ENCODE measurements at regions not wholly inside any gene's neighbourhood (a gene's known extent, or its start where the extent isn't known, plus 50 kb on each side); places are given as distances from the start of the nearest gene placed in this dataset.
"Not testable (repeated sequence)": the region's sequence is repeated elsewhere in the genome, so short reads cannot be mapped to it uniquely, and the experiment has no call there.

DNA sequence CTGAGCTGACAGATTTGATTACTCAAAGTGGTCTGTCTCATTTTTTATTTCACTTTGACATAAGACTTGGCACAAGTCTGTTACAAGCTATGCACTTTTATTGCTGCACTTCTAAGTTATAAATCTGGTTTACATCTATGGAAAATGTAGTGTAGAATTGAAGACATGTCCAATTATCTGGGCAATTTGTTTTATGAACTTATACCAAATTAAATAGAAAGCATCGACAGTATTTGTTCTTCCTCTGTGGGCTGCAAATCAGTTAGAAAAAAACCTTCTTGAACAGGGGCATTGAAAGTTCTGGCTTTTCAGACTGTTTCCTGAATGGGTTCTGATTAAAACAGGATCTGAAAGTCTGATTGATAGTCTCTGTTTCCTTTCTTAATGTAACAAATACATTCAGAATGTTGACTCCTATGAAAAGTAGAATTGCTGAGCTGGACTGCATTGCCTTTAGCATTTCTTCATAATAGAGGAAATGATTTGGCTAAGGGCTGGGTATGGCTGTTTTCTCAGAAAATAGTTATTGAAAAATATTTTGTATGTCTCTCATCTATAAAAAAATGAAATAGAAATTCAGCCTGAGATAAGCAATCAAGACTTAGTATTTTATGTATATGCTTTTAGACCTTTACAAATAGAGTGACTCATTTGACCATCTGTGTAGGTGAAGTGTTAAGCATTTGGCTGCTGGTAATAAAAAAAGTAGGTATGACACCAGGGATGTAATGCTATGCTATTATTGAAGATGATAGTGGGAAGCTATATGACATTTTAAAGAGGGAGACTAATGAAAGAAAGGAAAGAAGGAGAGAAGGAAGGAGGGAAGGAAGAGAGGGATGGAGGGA, 210.9 kb upstream of the SPRY2 start:
- no peak for DNase-seq (ENCODE audit: low read depth, low spot score)
- in situ Hi-C loops (cut with HindIII; ENCODE audit: low pct_unique_long_range_greater_than_20kb, low sequenced_read_pairs), result no loop called here

DNA sequence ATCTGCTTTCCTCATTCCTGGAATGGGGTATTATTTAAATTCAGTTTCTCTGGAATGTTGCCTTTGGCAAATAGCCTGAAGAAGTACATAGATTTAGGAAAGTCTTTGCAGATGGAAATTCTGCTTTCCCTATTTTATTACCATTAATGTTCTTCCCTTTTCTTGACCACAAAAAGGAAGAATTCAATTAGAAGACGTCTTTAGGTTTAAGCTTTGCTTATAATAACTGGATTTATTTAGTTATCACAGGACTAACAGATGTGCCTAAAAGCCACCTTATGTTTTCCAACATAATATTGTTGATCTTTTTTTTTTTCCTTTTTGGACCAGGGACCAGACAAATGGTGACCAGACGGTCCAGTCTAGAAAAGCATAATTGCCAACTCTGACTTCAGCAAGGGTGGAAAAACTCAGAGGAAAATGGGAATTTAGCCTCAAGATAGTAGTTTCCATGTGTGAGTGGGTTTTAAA, 210.1 kb upstream of the SPRY2 start:
- no peak for DNase-seq (ENCODE audit: low read depth, low spot score)
- in situ Hi-C loops (cut with HindIII; ENCODE audit: low pct_unique_long_range_greater_than_20kb, low sequenced_read_pairs), result no loop called here

DNA sequence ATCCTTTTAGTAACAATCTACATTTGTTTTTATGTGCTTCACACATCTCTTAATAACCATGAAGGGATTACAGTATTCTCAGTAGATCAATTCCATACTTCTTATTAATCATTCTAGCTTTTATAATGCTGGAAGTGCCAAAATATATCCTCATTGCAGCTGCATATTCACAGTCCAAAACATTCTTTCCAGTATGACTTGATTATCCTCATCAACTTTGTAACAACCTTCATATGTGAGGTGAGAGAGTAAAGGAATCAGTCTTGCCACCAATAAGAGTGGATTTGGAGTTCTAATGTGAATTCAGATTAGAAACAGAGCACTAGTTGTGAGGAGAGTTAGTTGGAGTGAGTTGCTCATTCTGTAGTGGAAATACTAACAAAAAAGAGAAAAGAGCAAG, 208.0 kb upstream of the SPRY2 start:
- in situ Hi-C loops (cut with HindIII; ENCODE audit: low pct_unique_long_range_greater_than_20kb, low sequenced_read_pairs), result no loop called here
- no peak for DNase-seq (ENCODE audit: low read depth, low spot score)

DNA sequence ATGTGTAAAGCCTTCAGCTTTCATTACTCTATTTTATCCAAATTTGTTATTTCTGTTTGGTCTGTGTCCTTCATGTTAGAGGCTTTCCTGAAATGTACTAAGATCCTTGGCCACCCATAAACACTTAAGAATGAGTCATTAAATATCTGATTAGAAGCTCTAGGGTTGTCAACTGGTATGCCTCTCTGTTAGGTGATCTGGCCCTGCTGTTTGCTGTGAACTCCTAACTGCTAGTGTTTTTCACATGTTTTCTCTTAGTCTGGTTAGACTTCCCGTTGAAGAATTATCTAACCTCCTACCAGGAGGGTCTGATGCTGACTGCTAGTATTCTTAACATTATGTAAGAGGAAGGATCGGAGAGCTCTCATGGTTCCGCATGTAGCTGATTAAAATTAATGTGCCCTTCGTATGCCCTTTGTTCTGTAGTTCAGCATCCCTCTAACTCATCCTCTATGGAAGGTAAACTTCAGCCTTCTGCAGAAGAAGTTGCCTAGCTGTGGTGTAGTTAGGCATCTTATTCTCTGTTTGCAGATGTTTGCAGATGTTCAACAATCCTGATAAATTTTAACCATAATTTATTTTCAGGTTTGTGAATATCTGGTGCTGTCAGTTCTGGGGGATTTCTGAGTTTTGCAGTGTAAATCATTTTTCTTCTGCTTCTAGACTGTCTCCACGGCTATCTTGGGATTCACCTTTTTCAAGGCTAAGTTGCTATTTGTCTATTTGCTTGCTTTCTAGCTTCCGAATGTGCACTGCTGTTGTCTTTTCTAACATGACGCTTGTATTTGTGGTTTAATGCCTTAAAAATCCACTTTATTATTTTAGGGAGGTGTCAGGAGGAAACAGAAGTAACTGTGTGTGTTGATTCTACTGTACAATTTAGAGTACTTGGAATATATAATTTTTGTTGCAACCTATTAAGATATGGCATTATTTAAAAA, 207.2 kb upstream of the SPRY2 start:
- no peak for DNase-seq (ENCODE audit: low read depth, low spot score)
- in situ Hi-C loops (cut with HindIII; ENCODE audit: low pct_unique_long_range_greater_than_20kb, low sequenced_read_pairs), result no loop called here

DNA sequence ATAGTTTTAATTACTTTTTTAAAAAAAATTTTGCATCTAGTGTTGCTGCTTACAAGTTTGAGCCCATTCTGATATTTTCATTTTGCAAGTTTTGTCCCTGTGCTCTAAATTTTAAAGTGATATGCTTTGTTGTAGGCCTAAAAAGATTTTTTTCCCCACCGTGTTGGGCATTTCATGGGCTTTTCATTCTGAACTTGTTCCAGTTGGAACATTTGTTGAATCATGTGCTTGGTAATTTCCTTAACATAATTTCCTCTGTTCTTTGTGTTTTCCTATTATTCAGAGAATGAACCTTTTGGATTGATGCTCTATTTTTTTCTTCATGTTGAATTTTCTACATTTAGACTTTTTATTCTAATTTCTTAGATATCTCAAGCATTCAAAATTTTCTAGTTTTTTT, 206.4 kb upstream of the SPRY2 start:
- in situ Hi-C loops (cut with HindIII; ENCODE audit: low pct_unique_long_range_greater_than_20kb, low sequenced_read_pairs), result no loop called here

DNA sequence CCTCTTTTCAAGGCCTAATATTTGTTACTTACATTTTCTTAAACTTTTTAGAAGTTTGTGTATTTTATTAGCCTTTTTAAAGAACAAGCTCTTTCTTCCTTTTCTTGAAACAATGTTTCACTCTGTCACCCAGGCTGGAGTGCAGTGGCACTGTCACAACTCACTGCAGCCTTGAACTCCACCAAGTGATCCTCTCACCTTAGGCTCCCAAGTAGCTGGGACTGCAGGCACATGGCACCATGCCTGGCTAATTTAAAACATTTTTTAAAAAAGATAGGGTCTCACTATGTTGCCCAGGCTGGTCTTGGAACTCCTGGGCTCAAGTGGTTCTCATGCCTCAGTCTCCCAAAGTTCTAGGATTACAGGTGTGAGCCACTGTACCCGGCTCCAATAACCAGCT, 192.2 kb upstream of the SPRY2 start:
- in situ Hi-C loops (cut with HindIII; ENCODE audit: low pct_unique_long_range_greater_than_20kb, low sequenced_read_pairs), result no loop called here
- DNase-seq (ENCODE audit: low read depth, low spot score), result no peak

More for the DNA sequence above, 206.4 kb upstream of the SPRY2 start:
- DNase-seq (ENCODE audit: low read depth, low spot score), result no peak

DNA sequence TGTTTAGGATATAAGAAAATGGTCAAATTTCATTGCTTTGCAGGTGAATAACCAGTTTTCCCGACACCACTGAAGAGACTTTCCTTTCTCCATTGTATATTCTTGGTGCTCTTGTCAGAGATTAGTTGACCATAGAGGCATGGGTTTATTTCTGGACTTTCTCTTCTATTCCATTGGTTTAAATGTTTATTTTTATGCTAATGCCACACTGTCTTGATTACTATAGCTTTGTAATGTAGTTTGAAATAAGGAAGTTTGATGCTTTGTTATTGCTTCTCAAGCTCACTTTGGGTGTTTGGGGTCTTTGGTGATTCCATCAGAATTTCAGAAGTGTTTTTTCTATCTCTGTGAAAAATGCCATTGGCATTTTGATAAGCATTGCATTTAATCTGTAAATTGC, 190.0 kb upstream of the SPRY2 start:
- DNase-seq (ENCODE audit: low read depth, low spot score), result no peak
- in situ Hi-C loops (cut with HindIII; ENCODE audit: low pct_unique_long_range_greater_than_20kb, low sequenced_read_pairs), result no loop called here

DNA sequence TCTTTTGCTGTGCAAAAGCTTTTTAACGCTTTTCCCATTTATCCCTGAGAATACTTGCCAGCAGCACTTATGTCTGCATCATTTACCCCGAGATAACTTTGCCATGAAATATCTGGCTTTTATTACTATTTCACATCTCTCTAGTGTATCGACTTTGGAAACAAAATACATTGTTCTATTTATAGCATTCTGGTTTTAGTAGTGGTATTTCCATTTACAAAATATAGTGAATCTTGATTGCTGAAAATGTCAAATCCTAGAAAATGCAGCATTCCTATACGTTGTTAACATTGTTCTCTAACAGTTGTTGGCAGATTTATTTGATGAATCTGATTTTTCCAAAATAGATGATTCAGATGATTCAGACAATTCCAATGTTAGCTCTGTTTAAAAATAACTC, 189.3 kb upstream of the SPRY2 start:
- in situ Hi-C loops (cut with HindIII; ENCODE audit: low pct_unique_long_range_greater_than_20kb, low sequenced_read_pairs), result no loop called here

DNA sequence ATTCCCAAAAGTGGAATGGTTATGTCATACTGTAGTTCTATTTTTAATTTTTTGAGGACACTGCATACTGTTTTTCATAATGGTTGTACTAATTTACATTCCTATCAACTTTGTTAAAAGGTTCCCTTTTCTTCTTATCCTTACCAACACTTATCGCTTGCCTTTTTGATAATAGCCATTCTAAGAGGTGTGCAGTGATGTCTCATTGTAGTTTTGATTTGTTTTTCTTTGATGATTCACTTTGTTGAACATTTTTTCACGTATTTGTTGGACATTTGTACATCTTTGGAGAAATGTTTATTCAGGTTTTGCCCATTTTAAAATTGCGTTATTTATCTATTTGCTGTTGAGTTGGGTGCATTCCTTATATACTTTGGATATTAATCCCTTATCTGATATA, 188.8 kb upstream of the SPRY2 start:
- no peak for DNase-seq (ENCODE audit: low read depth, low spot score)
- in situ Hi-C loops (cut with HindIII; ENCODE audit: low pct_unique_long_range_greater_than_20kb, low sequenced_read_pairs), result no loop called here

More for the DNA sequence above, 189.3 kb upstream of the SPRY2 start:
- DNase-seq (ENCODE audit: low read depth, low spot score), result no peak

DNA sequence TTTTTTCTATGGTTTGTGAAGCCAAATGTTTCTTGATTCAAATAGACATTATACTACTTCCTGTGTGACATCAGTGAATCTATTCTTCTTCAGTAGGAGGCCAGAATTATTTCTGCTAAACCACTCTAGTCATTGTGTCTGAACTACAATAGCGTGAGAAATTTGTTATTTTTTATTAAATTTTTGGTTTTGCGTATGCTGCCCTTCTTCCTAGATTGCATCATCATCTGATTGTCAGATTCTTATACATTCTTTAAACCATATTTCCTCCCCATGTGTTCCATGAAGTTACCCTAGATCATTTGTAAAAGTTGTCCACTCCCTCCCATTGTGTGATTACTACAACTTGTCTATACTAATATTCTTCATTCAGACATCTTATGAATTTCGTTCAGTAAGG, 187.8 kb upstream of the SPRY2 start:
- no peak for DNase-seq (ENCODE audit: low read depth, low spot score)
- in situ Hi-C loops (cut with HindIII; ENCODE audit: low pct_unique_long_range_greater_than_20kb, low sequenced_read_pairs), result no loop called here

DNA sequence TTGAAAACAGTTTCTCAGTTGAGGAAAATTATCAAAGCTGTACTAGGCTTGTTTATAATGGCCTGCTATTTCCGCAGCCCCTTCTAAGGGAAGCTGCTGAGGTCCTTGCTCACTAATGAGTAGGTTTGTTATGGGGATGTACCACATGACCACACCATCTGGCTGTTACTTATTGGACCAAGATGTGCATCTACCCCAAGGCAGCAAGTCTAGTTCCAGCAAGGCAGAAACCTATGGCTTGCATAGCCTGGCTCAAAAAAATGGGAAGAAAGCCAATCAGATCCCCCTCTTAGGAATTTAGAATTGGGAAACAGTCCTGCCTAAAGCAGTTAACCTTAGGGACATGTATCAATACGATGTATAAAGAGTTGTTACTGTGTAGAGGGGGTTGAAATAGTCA, 186.5 kb upstream of the SPRY2 start:
- DNase-seq (ENCODE audit: low read depth, low spot score), result no peak
- in situ Hi-C loops (cut with HindIII; ENCODE audit: low pct_unique_long_range_greater_than_20kb, low sequenced_read_pairs), result no loop called here

DNA sequence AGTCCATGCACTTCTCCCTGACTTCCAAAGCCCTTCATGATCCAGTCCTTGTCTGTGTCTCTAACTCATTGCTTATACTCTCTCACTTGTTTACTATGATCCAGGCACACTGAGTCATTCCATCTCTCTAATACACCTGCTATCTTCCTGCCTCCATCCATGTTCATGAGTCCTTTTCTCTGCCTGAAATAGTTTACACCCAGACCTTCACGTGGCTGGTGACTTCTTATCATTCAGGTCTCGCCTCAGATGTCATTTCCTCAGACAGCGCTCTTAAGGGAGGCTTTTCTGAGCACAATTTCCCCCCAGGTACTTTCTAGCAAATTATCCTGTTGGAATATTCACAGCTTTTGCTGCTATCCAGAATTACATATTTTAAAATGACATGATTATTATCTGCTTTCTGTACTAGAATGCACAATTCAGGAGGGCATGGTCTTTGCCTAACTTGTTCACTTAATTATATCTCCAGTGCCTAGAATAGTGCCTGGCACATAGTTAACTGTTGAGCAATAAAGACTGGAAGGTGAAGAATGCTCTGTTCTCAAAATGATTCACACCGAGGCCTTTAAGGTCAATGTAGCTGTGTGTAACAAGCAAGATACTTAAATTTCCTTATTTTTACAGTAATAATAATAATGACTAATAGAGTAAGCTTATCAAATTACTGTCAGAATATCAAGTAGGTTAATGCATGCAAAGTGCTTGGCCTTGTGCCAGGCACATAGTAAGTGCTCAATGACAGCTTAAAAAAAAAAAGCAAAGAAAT, 183.7 kb upstream of the SPRY2 start:
- in situ Hi-C loops (cut with HindIII; ENCODE audit: low pct_unique_long_range_greater_than_20kb, low sequenced_read_pairs), result no loop called here
- DNase-seq (ENCODE audit: low read depth, low spot score), result no peak

DNA sequence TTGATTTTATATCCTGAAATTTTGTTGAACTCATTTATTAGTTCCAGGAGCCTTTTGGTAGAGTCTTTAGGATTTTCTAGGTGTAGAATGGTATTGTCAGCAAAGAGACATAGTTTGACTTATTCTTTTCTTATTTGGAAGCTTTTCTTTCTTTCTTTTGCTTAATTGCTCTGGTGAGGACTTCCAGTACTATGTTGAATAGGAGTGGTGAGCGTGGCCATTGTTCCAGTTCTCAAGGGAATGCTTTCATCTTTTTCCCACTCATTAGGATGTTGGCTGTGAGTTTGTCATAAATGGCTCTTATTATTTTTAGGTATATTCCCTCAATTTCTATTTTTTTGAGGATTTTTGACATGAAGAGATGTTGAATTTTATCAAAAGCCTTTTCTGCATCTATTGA, 182.2 kb upstream of the SPRY2 start:
- DNase-seq (ENCODE audit: low read depth, low spot score), result no peak
- in situ Hi-C loops (cut with HindIII; ENCODE audit: low pct_unique_long_range_greater_than_20kb, low sequenced_read_pairs), result no loop called here

DNA sequence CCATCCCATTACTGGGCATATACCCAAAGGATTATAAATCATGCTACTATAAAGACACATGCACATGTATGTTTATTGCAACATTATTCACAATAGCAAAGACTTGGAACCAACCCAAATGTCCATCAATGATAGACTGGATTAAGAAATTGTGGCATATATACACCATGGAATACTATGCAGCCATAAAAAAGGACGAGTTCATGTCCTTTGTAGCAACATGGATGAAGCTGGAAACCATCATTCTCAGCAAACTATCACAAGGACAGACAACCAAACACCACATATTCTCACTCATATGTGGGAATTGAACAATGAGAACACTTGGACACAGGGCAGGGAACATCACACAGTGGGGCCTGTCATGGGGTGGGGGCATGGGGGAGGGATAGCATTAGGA, 181.5 kb upstream of the SPRY2 start:
- in situ Hi-C loops (cut with HindIII; ENCODE audit: low pct_unique_long_range_greater_than_20kb, low sequenced_read_pairs); DNase-seq (ENCODE audit: low read depth, low spot score): not testable (repeated sequence)

DNA sequence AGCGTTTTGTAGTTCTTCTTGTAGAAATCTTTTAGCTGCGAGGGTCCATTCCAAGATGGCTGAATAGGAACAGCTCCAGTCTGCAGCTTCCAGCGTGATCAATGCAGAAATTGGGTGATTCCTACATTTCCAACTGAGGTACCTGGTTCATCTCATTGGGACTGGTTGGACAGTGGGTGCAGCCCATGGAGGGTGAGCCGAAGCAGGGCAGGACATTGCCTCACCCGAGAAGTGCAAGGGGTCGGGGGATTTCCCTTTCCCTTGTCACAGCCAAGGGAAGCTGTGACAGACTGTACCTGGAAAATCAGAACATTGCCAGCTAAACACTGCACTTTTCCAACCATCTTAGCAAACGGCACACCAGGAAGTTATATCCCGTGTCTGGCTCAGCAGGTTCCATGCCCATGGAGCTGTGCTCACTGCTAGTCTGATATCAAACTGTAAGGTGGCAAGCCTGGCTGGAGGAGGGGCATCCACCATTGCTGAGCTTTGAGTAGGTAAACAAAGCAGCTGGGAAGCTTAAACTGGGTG, 176.0 kb upstream of the SPRY2 start:
- in situ Hi-C loops (cut with HindIII; ENCODE audit: low pct_unique_long_range_greater_than_20kb, low sequenced_read_pairs), result no loop called here
- no peak for DNase-seq (ENCODE audit: low read depth, low spot score)

DNA sequence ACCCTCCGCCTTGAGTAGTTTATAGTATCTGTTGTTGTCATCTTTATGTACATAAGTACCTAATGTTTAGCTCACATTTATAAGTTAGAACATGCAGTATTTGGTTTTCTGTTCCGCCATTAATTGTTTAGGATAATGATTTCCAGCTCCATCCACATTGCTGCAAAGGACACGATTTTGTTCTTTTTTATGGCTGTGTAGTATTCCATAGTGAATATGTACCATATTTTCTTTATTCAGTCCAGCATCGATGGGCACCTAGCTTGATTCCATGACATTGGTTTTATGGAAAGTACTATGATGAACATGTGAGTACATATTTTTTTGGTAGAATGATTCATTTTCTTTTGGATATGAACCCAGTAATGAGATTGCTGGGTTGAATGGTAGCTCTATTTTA, 174.4 kb upstream of the SPRY2 start:
- in situ Hi-C loops (cut with HindIII; ENCODE audit: low pct_unique_long_range_greater_than_20kb, low sequenced_read_pairs), result no loop called here

DNA sequence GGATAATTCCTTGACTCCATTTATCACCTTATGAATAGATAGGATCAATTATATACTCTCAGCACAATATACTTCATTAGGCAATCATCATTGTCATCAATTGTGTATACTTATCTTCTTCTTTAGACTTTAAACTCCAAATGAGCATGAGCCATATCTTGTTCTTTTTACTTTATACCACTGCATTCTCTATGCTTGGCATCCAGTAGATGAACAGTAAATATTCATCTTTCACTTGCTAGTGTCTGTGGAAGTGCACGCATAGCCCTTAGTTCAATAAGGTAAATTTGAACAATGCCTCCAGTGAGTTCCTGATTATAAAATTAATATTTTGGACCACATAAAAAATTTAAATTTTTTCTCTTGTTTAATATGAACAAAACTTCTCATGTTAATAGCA, 172.3 kb upstream of the SPRY2 start:
- DNase-seq (ENCODE audit: low read depth, low spot score), result no peak
- in situ Hi-C loops (cut with HindIII; ENCODE audit: low pct_unique_long_range_greater_than_20kb, low sequenced_read_pairs), result no loop called here

More for the DNA sequence above, 174.4 kb upstream of the SPRY2 start:
- no peak for DNase-seq (ENCODE audit: low read depth, low spot score)

DNA sequence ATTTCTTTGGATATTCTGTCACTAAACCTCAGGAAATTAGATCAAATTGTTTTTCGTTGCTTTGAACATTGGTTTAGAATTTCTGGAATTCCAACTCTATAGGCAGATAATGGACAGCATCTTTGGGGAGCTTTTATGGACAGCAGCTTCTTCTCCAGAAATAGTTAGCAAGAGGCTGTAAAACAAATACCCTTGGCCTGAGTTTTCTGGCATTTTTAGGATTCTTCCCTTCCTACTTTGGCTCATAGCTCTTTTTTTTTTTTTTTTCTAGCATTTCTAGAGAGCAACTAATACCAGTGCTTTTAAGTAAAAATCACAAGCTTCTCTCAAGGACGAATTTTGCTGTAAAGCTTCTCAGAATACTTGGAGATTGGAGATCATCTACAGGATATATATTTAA, 169.8 kb upstream of the SPRY2 start:
- in situ Hi-C loops (cut with HindIII; ENCODE audit: low pct_unique_long_range_greater_than_20kb, low sequenced_read_pairs), result no loop called here
- DNase-seq (ENCODE audit: low read depth, low spot score), result no peak
